Coronary artery (tissue), 2 donors: ENCODE measurements at regions not wholly inside any gene's neighbourhood (a gene's known extent, or its start where the extent isn't known, plus 50 kb on each side); places are given as distances from the start of the nearest gene placed in this dataset.

Experiments used
- DNase-seq: peaks from one replicate; pipeline ENCODE4 v3.0.0-alpha.2; 2017; ENCODE audit warnings: low spot score
- H3K27ac ChIP-seq, 2 donors: fragments of 200-600 bp; sonication (generic); one replicate each; pipeline ENCODE4 v1.5.1; 2016 to 2019
- H3K4me3 ChIP-seq: fragments of 200-600 bp; sonication (generic); 2 replicates; pipeline ENCODE4 v1.5.1; 2016; ENCODE audit warnings: mild to moderate bottlenecking, moderate library complexity
- TF ChIP-seq, protein P1 (sequence below): fragments of 200-600 bp; sonication (generic); IDR thresholded peaks from one replicate; pipeline ENCODE4 v1.5.1; 2019; ENCODE audit warnings: antibody characterized with exemption

DNA sequence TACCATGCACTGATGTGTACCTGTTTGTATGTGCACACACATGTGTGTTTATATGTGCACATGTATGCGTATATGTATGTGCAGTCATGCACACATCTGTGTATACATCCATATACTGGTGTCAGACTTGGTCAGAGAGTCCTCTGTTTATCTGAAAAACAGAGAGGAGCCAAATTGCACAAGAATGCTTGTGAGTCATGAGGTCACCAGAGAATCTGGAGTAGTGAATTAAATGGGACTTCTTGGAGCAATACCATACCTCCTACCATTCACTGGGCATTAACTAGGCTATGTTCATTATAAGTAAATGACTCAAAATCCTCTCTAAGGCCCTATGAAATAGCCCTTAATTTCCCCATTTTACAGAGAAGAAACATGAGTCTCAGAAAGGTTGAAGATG, 272.1 kb upstream of the C1orf87 start:
- H3K4me3 ChIP-seq, result no peak overlapping the region
- TF ChIP-seq, protein P1, sequence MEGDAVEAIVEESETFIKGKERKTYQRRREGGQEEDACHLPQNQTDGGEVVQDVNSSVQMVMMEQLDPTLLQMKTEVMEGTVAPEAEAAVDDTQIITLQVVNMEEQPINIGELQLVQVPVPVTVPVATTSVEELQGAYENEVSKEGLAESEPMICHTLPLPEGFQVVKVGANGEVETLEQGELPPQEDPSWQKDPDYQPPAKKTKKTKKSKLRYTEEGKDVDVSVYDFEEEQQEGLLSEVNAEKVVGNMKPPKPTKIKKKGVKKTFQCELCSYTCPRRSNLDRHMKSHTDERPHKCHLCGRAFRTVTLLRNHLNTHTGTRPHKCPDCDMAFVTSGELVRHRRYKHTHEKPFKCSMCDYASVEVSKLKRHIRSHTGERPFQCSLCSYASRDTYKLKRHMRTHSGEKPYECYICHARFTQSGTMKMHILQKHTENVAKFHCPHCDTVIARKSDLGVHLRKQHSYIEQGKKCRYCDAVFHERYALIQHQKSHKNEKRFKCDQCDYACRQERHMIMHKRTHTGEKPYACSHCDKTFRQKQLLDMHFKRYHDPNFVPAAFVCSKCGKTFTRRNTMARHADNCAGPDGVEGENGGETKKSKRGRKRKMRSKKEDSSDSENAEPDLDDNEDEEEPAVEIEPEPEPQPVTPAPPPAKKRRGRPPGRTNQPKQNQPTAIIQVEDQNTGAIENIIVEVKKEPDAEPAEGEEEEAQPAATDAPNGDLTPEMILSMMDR, result no peak
- no peak for DNase-seq
- H3K27ac ChIP-seq, result no peak overlapping the region

DNA sequence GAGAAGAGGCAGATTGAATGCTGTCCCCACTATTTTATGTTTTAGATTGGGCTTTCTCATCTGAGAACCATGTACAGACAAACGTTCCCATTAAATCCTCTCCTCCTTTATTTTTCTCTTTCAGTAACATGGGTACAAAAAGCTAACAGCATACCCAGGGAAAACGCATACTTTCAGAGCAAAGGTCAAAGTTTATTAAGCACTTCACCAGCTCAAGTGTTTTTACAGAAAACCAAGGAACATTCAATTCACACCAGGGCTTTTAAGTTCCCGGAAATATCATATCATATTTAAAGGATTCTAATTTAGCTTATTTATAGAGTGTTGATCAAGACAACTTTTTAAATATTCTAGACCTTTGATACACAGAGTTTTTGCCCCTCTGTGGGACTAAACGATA, 271.5 kb upstream of the C1orf87 start:
- Histone ChIP-seq H3K27ac (no peak overlapping the region), H3K4me3 (no peak overlapping the region)
- no peak for DNase-seq
- TF ChIP-seq, protein P1, result no peak

DNA sequence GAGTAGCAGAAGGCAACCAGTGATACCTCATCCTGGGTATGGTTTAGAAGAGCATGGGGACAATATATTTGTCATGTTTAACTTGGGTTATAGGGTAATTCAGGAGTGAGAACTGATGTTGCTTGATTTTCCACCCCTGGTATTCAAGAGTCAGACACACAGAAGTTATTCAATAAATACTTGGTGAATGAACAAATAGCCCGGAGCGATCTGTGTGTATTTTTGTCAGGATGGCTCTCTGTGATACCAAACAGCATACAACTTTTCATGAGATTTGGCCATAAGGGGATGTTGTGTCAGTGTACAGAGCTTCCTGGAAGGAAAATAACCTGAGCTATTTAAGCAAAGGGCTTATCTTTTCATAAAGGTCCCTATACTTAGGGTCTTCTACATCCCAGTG, 270.2 kb upstream of the C1orf87 start:
- Histone ChIP-seq H3K27ac (no peak overlapping the region), H3K4me3 (no peak overlapping the region)
- TF ChIP-seq, protein P1, result no peak
- no peak for DNase-seq

DNA sequence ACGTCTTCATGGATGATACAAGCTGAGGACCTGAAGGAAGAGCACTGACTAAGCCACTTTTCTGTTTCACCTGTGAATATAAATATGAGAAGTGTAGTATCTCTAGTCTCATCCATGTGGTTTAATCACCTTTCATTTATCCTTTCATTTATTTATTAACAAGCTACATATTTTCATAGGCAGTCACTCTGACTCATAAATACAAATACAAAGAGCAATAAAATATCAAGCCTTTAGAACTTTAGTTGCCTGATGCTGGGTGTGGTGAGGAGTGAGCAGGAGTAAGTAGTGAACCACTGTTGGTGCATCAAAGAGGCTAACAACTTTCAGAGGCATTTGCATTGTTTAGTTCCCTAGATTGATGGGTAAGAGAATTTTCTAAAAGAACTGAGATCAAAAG, 269.0 kb upstream of the C1orf87 start:
- no peak overlapping the region for H3K4me3 ChIP-seq
- no peak overlapping the region for H3K27ac ChIP-seq
- TF ChIP-seq, protein P1, result no peak
- DNase-seq, result no peak

DNA sequence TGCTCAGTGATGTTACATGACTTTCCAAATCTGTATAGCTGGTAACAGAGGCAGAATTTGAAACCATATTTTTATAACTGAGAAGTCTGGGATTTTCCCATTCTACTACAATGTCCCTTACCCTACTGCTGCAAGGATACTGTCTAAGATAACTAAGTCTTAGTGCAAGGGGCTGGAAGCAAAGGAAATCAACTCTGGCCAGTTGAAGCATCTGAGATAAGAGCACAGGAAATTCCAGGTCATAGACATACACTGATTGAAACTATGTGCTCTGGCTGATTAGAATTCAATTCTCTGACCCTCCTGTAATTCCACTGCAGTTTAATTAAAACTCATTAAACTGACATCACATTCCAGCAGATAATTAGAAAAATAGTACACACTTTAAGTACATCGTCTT, 267.7 kb upstream of the C1orf87 start:
- H3K4me3 ChIP-seq, result no peak overlapping the region
- TF ChIP-seq, protein P1, result no peak

DNA sequence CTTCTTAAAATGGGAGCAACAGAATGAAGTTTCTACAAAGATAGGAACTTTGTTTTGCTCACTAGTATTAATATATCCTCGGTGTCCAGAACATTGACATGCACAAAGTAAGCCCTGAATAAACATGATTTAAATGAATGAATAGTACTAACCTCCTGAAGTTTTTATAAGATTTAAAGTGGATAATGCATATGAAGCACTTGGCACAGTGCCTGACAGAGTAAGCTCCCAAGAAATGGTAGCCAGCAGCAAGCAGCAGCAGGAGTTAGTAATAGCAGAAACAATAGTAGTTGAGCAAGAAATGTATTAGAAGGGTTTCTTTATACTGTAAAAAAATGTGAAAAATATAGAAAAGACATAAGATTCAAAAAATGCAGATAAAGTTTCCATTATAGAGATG, 258.1 kb upstream of the C1orf87 start:
- H3K27ac ChIP-seq, result no peak overlapping the region
- H3K4me3 ChIP-seq, result no peak overlapping the region
- TF ChIP-seq, protein P1, result no peak
- DNase-seq, result no peak

More for the DNA sequence above, 267.7 kb upstream of the C1orf87 start:
- no peak for DNase-seq
- H3K27ac ChIP-seq, result no peak overlapping the region

DNA sequence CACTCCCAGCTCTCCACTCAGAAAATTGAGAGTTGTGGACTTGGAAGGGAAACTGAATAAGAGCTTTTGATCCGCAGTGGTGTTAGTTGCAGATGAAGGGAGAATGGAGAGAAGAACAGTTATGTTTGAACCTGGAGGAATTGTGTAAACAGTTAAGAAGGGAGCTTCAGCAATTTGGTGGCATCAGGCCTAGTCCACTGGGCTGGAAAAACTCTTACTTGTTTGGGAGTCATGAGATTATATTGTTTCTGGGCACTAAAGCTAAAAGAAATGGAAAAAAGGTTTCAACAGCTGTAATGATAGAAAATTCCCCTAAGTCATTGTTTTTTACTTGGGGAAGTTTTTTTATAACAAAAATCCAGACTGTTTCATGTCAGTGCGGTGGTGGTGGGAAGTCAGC, 256.1 kb upstream of the C1orf87 start:
- H3K4me3 ChIP-seq, result no peak overlapping the region
- no peak overlapping the region for H3K27ac ChIP-seq
- TF ChIP-seq, protein P1, result no peak
- no peak for DNase-seq
